ENCODE measurements at regions not wholly inside any gene's neighbourhood (a gene's known extent, or its start where the extent isn't known, plus 50 kb on each side); places are given as distances from the start of the nearest gene placed in this dataset.
"Not testable (repeated sequence)": the region's sequence is repeated elsewhere in the genome, so short reads cannot be mapped to it uniquely, and the experiment has no call there.

DNA sequence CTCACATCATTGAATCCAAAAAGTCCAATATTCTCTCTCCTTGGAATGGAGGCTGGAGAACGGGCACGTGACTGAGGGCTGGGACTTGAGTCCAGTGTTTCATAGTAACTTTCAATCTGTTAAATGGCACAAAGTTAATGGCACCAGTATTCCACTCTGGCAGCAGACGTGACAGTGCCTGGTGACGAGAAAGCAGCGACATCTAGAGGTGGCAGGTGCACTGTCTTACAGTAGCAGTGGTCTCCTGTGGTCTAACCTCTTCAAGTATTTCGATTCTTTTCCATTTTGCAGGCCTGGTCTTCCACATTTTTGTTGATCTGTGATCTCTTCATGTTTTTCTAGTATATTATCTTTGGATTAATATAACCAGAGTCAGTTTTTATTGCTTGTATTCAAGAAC, 107.1 kb downstream of the OXSM start:
- no peak for DNase-seq

- DNase-seq, result no peak
Measured at GRCh38 chr3:25899352-25900101, 109.6 kb downstream of the OXSM start.

- DNase-seq, result no peak
Measured at GRCh38 chr3:25900161-25900560, 110.3 kb downstream of the OXSM start.

DNA sequence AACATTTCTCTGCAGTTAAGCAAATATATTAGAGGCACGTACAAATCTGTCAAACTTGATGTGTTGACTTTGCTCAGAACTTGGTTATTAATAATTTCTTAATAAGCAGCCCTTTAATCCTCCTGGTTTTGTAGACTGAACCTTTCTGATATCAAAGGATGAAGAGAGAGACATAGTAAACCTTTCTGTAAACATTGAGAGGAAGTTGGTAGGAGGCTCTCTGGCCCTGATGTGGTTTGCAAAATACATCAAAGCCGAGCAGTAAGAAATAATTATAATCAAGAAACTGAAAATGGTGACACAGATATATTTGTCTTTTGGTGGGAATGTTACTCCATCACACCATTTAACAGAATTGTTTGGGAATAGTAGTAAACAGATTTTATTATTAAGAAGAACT, 111.9 kb downstream of the OXSM start:
- DNase-seq, result no peak

DNA sequence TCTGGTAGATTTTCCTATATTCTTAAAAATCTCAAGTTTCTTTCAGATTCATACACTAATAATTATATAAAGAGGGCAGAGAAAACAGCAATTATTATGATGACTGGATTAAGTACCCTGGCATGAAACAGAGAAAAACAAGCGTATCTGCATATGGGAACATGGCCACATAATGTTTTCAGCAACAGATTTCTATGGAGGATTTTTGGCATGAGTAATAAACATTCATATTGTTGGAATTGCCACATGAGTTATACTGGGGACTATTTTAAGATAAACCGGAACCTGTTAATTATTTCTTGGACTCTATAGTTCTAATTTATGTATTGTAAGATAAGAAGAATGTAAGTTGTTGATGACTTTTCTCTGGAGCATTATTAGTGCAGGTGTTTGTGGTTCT, 112.7 kb downstream of the OXSM start:
- DNase-seq, result peak; percentile 15

GRCh38 chr3:25903371-25904129, 113.7 kb downstream of the OXSM start:
- DNase-seq, result no peak

- DNase-seq, result no peak
Measured at GRCh38 chr3:25904206-25904605, 114.3 kb downstream of the OXSM start.

- DNase-seq, result no peak
Measured at GRCh38 chr3:25906132-25906906, 116.4 kb downstream of the OXSM start.

DNA sequence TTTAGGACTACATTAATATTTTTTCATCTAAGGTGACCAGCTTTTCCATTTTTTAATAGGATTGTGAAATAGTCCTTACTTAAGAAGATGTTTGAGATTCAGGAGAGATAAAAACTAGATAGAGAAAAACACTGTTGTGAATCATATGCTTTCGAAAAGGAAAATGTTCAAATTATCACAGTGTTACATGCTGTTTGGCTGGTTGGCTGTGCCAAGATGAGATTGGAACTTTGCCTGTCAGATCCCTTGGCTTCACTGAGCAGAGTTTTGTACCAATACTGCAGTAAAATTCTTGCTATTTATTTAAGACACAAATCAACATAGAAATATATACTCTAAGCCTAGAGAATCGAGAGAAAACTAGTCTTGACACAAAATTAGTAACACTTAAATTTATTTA, 117.2 kb downstream of the OXSM start:
- no peak for DNase-seq

DNA sequence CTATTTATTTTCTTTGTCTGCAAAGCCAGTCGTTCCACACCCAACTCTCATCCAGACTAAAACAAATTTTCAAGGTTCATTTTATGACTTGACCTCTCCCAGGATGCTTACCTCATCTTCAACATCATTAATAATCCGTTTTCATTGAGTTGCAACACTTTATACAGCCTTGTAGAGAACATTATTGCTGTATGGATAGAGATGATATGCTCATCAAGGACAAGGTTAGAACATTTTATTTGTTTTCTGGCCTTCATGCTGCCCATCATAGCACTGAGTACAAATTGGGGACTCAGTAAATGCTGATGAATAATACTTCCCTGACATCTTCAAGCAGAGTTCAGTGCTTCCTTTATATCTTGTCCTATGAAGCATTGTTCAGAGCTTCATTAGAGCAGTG, 120.2 kb downstream of the OXSM start:
- DNase-seq, result no peak

GRCh38 chr3:25910997-25911396, 121.1 kb downstream of the OXSM start:
- DNase-seq, result peak; percentile 8

DNA sequence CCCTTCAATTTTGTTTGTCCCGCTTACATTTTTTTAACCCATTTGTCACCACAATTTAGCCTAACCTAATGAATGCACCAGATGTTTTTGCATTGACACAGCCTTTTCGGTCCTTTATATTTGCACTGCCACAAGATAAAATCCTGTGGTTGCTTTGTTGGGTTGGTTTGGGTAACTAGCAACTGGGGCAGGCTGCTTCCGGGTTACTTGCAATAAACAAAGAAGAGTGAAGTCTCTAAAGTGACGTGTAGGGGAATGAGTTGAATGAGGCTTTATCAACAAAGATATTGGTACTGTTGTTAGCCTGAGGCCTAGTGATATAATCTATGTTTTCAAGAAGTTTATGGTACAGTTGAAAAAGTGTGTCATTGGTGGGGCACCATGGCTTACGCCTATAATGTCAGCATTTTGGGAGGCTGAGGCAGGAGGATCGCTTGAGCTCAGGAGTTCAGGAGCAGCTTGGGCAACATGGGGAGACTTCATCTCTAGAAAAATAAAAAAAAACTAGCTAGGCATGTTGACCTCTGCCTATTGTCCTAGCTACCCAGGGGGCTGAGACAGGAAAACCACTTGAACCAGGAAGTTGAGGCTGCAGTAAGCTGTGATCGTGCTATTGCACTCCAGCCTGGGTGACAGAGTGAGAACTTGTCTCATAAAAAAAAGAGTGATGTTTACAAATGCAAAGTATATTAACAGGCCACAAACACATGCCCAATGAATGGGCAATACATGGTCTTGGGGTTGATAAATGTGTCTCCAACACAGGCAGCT, 121.8 kb downstream of the OXSM start:
- DNase-seq, result no peak

DNA sequence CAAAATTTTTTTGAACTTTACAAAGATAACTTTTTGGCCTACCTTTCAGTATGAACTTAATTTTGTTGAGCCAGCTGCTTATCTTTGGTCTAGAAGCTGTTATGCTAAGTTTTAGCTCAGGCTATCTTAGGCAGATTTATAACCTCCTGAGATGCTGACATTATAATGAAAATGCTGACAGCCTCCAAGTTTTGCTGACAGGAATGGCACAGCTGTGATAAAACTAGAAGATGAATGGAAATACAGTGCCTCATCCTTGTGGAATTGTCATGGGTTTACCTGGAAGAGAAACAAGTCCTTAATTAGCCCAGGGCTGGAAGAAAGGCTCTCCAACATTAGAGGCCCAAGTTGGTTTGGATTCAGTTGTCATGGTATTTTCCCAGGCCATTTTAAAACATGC, 123.3 kb downstream of the OXSM start:
- no peak for DNase-seq

DNA sequence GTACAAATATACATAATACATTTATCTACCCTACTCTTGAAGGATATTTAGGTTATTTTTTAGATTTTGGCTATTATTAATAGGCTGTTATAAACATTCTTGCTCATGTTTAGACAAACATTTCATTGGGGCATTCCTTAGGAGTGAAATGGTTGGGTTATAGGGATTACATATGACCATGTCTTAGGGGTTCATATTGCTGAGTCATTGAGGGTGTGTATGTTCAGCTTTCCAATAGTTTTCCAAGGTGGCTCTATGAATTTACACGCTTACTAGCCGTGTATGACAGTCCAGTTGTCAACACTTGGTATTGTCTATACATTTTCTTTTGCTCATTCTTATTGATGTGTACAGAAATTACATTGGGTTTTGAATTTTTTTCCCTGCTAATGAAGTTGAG, 125.8 kb downstream of the OXSM start:
- DNase-seq, result no peak

- DNase-seq, result no peak
Measured at GRCh38 chr3:25916321-25916720, 126.4 kb downstream of the OXSM start.

DNA sequence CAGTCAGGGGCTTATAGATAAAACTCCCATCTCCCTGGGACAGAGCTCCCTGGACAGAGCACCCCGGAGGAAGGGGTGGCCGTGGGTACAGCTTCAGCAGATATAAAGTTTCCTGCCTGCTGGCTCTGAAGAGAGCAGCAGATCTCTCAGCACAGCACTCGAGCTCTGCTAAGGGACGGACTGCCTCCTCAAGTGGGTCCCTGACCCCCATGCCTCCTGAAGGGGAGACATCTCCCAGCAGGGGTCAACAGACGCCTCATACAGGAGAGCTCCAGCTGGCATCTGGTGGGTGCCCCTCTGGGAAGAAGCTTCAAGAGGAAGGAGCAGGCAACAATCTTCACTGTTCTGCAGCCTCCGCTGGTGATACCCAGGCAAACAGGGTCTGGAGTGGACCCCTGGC, 142.1 kb downstream of the OXSM start:
- not testable (repeated sequence) for DNase-seq

DNA sequence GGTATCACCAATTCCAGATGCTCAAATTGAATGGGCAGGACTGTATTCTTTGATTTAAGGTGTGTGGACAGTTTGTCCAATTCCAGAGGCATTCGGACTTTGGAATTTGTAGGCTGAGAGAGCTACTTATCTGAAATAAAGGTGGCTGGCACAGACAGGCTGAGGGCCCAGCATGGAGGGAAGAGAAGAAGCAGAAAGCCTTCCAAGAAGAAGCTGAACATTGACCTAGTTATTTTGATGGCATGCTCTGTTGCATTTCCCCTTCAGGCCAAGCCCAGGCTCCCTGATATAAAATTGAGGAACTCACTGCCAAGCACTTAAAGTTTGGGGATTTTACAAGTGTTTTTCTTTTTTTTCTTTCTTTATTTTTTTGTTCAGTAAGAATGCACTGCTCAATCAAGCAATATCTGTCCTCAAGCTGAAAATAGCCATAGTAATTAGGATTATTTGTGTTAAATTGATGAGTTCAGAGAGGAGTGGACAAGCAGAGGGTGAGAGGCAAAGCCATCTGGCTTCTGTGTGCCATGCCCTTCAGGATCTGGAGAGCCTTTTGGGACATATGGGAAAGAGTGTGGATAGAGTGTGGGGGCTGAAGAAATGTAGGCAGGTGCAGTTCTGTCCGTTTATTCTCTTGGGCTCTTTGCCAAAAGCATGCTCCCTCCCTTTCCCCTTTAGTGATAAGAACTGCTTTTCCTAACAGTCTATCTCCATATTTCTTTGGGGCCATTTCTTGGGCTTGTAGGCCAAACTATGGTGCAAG, 148.9 kb downstream of the OXSM start:
- DNase-seq, result no peak

- DNase-seq, result no peak
Measured at GRCh38 chr3:25940935-25941334, 151.0 kb downstream of the OXSM start.

GRCh38 chr3:25944329-25944728, 154.4 kb downstream of the OXSM start:
- DNase-seq, result no peak

DNA sequence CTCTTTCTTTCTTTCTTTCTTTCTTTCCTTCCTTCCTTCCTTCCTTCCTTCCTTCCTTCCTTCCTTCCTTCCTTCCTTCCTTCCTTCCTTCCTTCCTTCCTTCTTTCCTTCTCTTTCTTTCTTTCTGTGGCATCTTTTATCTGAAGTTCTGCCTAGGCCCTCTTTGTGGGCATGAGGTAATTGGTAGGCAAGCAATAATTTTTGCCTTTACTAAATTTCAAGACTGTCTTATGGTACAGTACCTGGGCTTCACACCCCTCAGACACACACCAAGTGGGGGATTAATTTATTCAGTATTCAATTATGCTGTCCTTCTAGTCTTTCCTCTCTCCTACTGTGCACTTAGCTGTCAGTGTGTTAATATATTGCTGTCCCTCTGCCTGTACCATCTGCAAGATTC, 155.5 kb downstream of the OXSM start:
- no peak for DNase-seq

GRCh38 chr3:25945836-25946235, 155.9 kb downstream of the OXSM start:
- DNase-seq, result no peak

GRCh38 chr3:25952133-25952532, 162.2 kb downstream of the OXSM start:
- no peak for DNase-seq

All from fibroblast of skin of right quadriceps (primary cell).